OCI-LY7 (cell line): ENCODE measurements at regions not wholly inside any gene's neighbourhood (a gene's known extent, or its start where the extent isn't known, plus 50 kb on each side); places are given as distances from the start of the nearest gene placed in this dataset.

Experiments
- BruUV-seq: library from RNA; stranded (reverse); fragments of 400-500 nt; replicated peaks from 2 replicates; lab custom pipeline; 2021; lab: Mats Ljungman, UMichigan
- CTCF ChIA-PET: fragments of 300-600 bp; sonication (Branson Sonifier 250); formaldehyde crosslinking; loops from one replicate; lab custom pipeline; 2022; ENCODE audit warnings: antibody characterized with exemption; ENCODE audit not compliant: unreplicated experiment; lab: Charles Lee
- POLR2A ChIA-PET: fragments of 300-600 bp; sonication (Branson Sonifier 250); formaldehyde crosslinking; loops from one replicate; lab custom pipeline; 2022; ENCODE audit warnings: antibody characterized with exemption; lab: Charles Lee
- DNase-seq: peaks from one replicate; pipeline ENCODE4 v3.0.0-alpha.2; 2015; ENCODE audit warnings: low spot score
- H2AFZ ChIP-seq: fragments of 200-600 bp; sonication (generic), shearing (Covaris generic); 2 replicates; pipeline ENCODE4 v1.6.1; 2014; ENCODE audit warnings: mild to moderate bottlenecking, antibody characterized with exemption, low read length, moderate library complexity
- H3K27ac ChIP-seq: fragments of 200-600 bp; sonication (generic); 2 replicates; pipeline ENCODE4 v1.5.1; 2014; ENCODE audit warnings: mixed run types, low read depth, mild to moderate bottlenecking, moderate library complexity, low read length, inconsistent platforms; ENCODE audit not compliant: poor library complexity, severe bottlenecking
- H3K36me3 ChIP-seq: fragments of 200-600 bp; sonication (generic); 2 replicates; pipeline ENCODE4 v1.6.1; 2014; ENCODE audit warnings: mild to moderate bottlenecking, antibody characterized with exemption, low read length, moderate library complexity, mixed read lengths; ENCODE audit not compliant: insufficient read depth
- H3K4me1 ChIP-seq: fragments of 200-600 bp; sonication (generic); 2 replicates; pipeline ENCODE4 v1.5.1; 2014; ENCODE audit warnings: mild to moderate bottlenecking, low read length; ENCODE audit not compliant: insufficient read depth, poor library complexity, severe bottlenecking
- H3K4me2 ChIP-seq: fragments of 200-600 bp; sonication (generic); 2 replicates; pipeline ENCODE4 v1.6.1; 2014; ENCODE audit warnings: mild to moderate bottlenecking, low read length
- H3K4me3 ChIP-seq: fragments of 200-600 bp; sonication (generic); 2 replicates; pipeline ENCODE4 v1.5.1; 2014; ENCODE audit warnings: mild to moderate bottlenecking, low read depth, low read length; ENCODE audit not compliant: poor library complexity, severe bottlenecking
- H3K79me2 ChIP-seq: fragments of 200-600 bp; sonication (generic); 2 replicates; pipeline ENCODE4 v1.6.1; 2016; ENCODE audit warnings: low read depth, mild to moderate bottlenecking, low read length, moderate library complexity, mixed read lengths; ENCODE audit not compliant: insufficient read depth
- H3K9me2 ChIP-seq: fragments of 200-600 bp; sonication (generic); 2 replicates; pipeline ENCODE4 v1.6.1; 2016; ENCODE audit warnings: mild to moderate bottlenecking, low read length, mixed read lengths; ENCODE audit not compliant: insufficient read depth
- H3K9me3 ChIP-seq: fragments of 200-600 bp; sonication (generic); 2 replicates; pipeline ENCODE4 v1.6.1; 2014; ENCODE audit warnings: mild to moderate bottlenecking, mixed run types, low read length, mixed read lengths
- H4K20me1 ChIP-seq: fragments of 200-600 bp; sonication (generic); 2 replicates; pipeline ENCODE4 v1.6.1; 2014; ENCODE audit warnings: mild to moderate bottlenecking, antibody characterized with exemption, low read length, moderate library complexity, mixed read lengths; ENCODE audit not compliant: insufficient read depth
- EZH2phosphoT487 ChIP-seq: fragments of 200-600 bp; sonication (generic); IDR thresholded peaks from 2 replicates; pipeline ENCODE4 v1.6.1; 2018; ENCODE audit warnings: low read depth, borderline replicate concordance, mild to moderate bottlenecking, mixed run types, antibody characterized with exemption, low read length, moderate library complexity, mixed read lengths
- intact Hi-C: fragments of 100-400 bp; cut with micrococcal nuclease; formaldehyde crosslinking; loops from one replicate; pipeline ENCODE4 v1.10.0; 2022; ENCODE audit not compliant: unreplicated experiment
- TF ChIP-seq, protein P1 (sequence below): fragments of 200-600 bp; sonication (generic); conservative IDR thresholded peaks from 2 replicates; pipeline ENCODE4 v1.5.1; 2014; ENCODE audit warnings: mild to moderate bottlenecking, antibody characterized with exemption, low read length, moderate library complexity, mixed read lengths

DNA sequence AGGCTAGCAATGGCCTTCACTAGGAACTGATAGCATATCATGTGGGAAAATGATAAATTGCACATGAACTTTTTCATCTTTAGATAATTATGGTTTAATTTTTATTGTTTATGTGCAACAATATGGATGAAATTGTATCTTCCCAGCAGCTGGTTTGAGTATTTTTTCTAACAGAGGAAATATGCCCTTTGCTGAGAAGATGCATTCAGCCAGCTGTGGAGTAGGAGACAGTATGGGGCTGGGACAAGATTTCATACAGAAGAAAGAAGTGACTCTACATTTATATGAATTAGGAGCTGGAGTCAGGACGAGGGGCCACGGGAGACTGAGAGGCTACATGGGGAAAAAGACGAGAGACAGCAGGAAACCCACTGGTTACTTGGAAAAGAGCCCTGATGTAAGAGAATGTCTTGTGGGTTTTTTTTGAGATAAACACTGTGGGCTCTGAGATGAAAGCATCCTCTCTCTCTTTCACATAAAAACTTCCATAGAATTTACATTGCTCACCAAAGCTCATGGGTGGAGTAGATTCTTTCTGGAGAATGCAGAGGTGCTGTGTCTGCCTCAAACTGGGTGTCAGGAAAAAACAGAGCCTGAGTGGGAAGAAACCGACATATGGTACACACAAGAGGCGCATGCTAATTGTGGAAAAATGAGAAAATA, 115.2 kb upstream of the PDZRN3 start:
- TF ChIP-seq, protein P1, sequence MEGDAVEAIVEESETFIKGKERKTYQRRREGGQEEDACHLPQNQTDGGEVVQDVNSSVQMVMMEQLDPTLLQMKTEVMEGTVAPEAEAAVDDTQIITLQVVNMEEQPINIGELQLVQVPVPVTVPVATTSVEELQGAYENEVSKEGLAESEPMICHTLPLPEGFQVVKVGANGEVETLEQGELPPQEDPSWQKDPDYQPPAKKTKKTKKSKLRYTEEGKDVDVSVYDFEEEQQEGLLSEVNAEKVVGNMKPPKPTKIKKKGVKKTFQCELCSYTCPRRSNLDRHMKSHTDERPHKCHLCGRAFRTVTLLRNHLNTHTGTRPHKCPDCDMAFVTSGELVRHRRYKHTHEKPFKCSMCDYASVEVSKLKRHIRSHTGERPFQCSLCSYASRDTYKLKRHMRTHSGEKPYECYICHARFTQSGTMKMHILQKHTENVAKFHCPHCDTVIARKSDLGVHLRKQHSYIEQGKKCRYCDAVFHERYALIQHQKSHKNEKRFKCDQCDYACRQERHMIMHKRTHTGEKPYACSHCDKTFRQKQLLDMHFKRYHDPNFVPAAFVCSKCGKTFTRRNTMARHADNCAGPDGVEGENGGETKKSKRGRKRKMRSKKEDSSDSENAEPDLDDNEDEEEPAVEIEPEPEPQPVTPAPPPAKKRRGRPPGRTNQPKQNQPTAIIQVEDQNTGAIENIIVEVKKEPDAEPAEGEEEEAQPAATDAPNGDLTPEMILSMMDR: no peak
- TF ChIP-seq EZH2phosphoT487: no peak
- Histone ChIP-seq H3K4me3 (no peak overlapping the region), H4K20me1 (no peaks in the 10 kb centered on the region), H3K9me2 (no peaks in the 10 kb centered on the region), H3K4me2 (no peak overlapping the region), H3K4me1 (no peaks in the 10 kb centered on the region), H3K36me3 (no peaks in the 10 kb centered on the region), H3K9me3 (no peaks in the 10 kb centered on the region), H3K27ac (no peak overlapping the region), H2AFZ (no peak overlapping the region), H3K79me2 (no peaks in the 10 kb centered on the region)
- intact Hi-C loops: no loop called here
- ChIA-PET CTCF (no interaction called here), POLR2A (no interaction called here)
- no peak for DNase-seq
- BruUV-seq: no TSS peak

GRCh38 chr3:73738711-73739110, 114.0 kb upstream of the PDZRN3 start:
- no peak overlapping the region for H2AFZ ChIP-seq
- no peak overlapping the region for H3K4me2 ChIP-seq
- no peak overlapping the region for H3K27ac ChIP-seq
- no peak for TF ChIP-seq EZH2phosphoT487
- TF ChIP-seq, protein P1: no peak
- intact Hi-C loops: no loop called here
- no peak overlapping the region for H3K4me3 ChIP-seq
- H4K20me1 ChIP-seq: no peaks in the 10 kb centered on the region
- H3K36me3 ChIP-seq: no peaks in the 10 kb centered on the region
- BruUV-seq: no TSS peak
- ChIA-PET POLR2A (interaction anchor here (0.6 kb wide), 1 partner anchor 39 kb away, joined by 3 read pairs; no protein-coding TSS in a partner anchor), CTCF (no interaction called here)
- no peaks in the 10 kb centered on the region for H3K9me2 ChIP-seq
- H3K9me3 ChIP-seq: no peaks in the 10 kb centered on the region
- H3K4me1 ChIP-seq: no peaks in the 10 kb centered on the region
- no peaks in the 10 kb centered on the region for H3K79me2 ChIP-seq
- DNase-seq: no peak
